Caco-2 (cell line): ENCODE measurements at regions not wholly inside any gene's neighbourhood (a gene's known extent, or its start where the extent isn't known, plus 50 kb on each side); places are given as distances from the start of the nearest gene placed in this dataset.

ENCODE experiments used
- BruUV-seq: library from RNA; stranded (reverse); fragments of 400-500 nt; replicated peaks from 2 replicates; lab custom pipeline; 2021; lab: Mats Ljungman, UMichigan
- CTCF ChIA-PET: fragments of 300-600 bp; sonication (Branson Sonifier 250); formaldehyde crosslinking; loops from one replicate; lab custom pipeline; 2022; ENCODE audit warnings: antibody characterized with exemption; lab: Charles Lee
- POLR2A ChIA-PET: fragments of 300-600 bp; sonication (Branson Sonifier 250); formaldehyde crosslinking; loops from one replicate; lab custom pipeline; 2022; ENCODE audit warnings: antibody characterized with exemption; lab: Charles Lee
- DNase-seq, 2 experiments: peaks; one replicate each; pipeline versions ENCODE4 v3.0.0 to v3.0.0-alpha.2; 2020 to 2022
- H3K27me3 ChIP-seq: replicated peaks from 2 replicates; pipeline ENCODE4 v1.6.0; 2011; ENCODE audit warnings: low read length; ENCODE audit not compliant: control insufficient read depth, insufficient read depth
- H3K36me3 ChIP-seq: 2 replicates; pipeline ENCODE4 v1.5.1; 2011; ENCODE audit warnings: low read length; ENCODE audit not compliant: control insufficient read depth, insufficient read depth
- H3K4me1 ChIP-seq: fragments of 250-450 bp; sonication (Bioruptor Pico); 2 replicates; pipeline ENCODE4 v1.5.1; 2020; ENCODE audit warnings: mild to moderate bottlenecking
- H3K4me3 ChIP-seq: 2 replicates; pipeline ENCODE4 v1.5.1; 2011; ENCODE audit warnings: low read depth, mild to moderate bottlenecking, control low read depth, low read length
- H3K9me3 ChIP-seq: fragments of 250-450 bp; sonication (Bioruptor Pico); 2 replicates; pipeline ENCODE4 v1.5.1; 2020; ENCODE audit warnings: mild to moderate bottlenecking, moderate library complexity
- H3K27ac Mint-ChIP-seq: one replicate; pipeline ENCODE4 v1.8.0; 2022; ENCODE audit warnings: mixed read lengths; ENCODE audit not compliant: unreplicated experiment
- H3K27me3 Mint-ChIP-seq: one replicate; pipeline ENCODE4 v1.8.0; 2022; ENCODE audit warnings: mixed read lengths; ENCODE audit not compliant: insufficient read depth, unreplicated experiment
- H3K36me3 Mint-ChIP-seq: one replicate; pipeline ENCODE4 v1.8.0; 2022; ENCODE audit warnings: mild to moderate bottlenecking, mixed read lengths; ENCODE audit not compliant: insufficient read depth, unreplicated experiment
- H3K4me1 Mint-ChIP-seq: one replicate; pipeline ENCODE4 v1.8.0; 2022; ENCODE audit warnings: low read depth, mixed read lengths; ENCODE audit not compliant: unreplicated experiment
- H3K4me3 Mint-ChIP-seq: one replicate; pipeline ENCODE4 v1.8.0; 2022; ENCODE audit warnings: mild to moderate bottlenecking, moderate library complexity, mixed read lengths; ENCODE audit not compliant: unreplicated experiment
- H3K9me3 Mint-ChIP-seq: one replicate; pipeline ENCODE4 v1.8.0; 2022; ENCODE audit warnings: mixed read lengths; ENCODE audit not compliant: unreplicated experiment
- CTCF ChIP-seq, 2 experiments: fragments of 200-600 bp in 1 of 2; IDR thresholded peaks; 1 replicate in 1 of 2; 2 replicates in 1 of 2; pipeline versions ENCODE4 v1.5.1 to v1.8.0; 2011 to 2022; ENCODE audit warnings: antibody characterized with exemption in 1 of 2, control low read depth in 1 of 2, inconsistent platforms in 1 of 2, low read depth in 1 of 2, low read length in 1 of 2, mild to moderate bottlenecking in 1 of 2, moderate library complexity in 1 of 2; ENCODE audit not compliant: insufficient read depth in 1 of 2, severe bottlenecking in 1 of 2, unreplicated experiment in 1 of 2
- intact Hi-C: fragments of 100-400 bp; cut with micrococcal nuclease; formaldehyde crosslinking; loops from one replicate; pipeline ENCODE4 v1.10.0; 2022; ENCODE audit not compliant: unreplicated experiment

DNA sequence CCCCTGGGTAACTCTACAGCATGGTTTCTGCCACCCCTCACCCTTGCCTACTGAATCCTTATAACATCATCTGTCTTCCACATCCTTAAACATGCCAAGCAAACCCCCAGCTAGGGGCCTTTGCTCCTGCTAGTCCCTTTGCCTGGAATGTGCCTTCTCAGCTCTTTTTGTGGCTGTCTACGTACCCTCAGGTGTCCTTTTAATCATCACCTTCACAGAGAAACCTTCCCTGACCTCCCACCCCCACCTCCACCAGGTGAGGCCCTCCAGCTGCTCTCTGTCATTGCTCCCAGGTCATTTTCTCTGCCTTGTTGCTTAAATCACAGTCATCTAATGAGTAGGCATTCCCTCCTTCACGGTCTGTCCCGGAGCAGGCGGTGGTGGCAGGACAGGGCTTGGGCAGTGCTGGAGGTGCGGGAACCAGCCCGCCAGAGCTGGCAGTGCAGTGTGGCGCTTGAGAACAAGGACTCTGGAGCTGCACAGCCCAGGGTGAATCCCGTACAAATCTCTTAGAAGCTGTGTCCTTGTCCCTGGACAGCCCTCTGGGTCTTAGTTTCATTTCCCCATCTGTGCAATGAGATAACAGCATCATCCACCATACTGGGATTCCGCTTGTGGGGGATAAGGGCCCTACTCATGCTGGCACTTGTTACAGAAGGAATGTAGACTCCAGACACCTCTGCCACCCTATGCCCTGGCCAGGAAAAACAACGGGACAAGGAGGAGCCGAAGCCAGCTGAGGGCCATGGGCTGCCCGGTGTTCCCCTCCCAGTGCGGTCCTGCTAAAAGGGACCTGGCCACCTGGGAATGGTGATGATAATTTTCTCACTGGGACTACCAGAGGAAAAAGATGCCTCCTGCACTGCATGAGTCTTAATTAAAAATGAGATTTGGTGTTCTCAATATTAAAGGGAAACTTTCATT, 52.1 kb upstream of the IQSEC1 start:
- peaks cover 8% of the 10 kb centered on the region; the same call in 1 of the 2 replicates for H3K9me3 ChIP-seq
- Mint-ChIP-seq H3K27me3 (peaks cover 24% of the 10 kb centered on the region), H3K27ac (no peak overlapping the region), H3K4me1 (no peaks in the 10 kb centered on the region), H3K4me3 (no peak overlapping the region), H3K9me3 (no peaks in the 10 kb centered on the region), H3K36me3 (no peaks in the 10 kb centered on the region)
- H3K4me3 ChIP-seq, result no peak overlapping the region
- no peak for TF ChIP-seq CTCF (IDR thresholded peaks at IDR 0.05; ENCODE audit: insufficient read depth in 1 of 2, low read depth in 1 of 2, low read length in 1 of 2, severe bottlenecking in 1 of 2, unreplicated experiment in 1 of 2)
- no peaks in the 10 kb centered on the region for H3K36me3 ChIP-seq
- no TSS peak for BruUV-seq
- ChIA-PET CTCF (no interaction called here), POLR2A (no interaction called here)
- intact Hi-C loops, result no loop called here
- no peaks in the 10 kb centered on the region; the same call in 1 of the 2 replicates for H3K27me3 ChIP-seq
- H3K4me1 ChIP-seq, result no peaks in the 10 kb centered on the region
- DNase-seq, result peak in 1 of 2 experiments; percentile 22

- no peaks in the 10 kb centered on the region for H3K4me1 Mint-ChIP-seq
- peaks cover 26% of the 10 kb centered on the region for H3K27me3 Mint-ChIP-seq
- Histone ChIP-seq H3K27me3 (no peaks in the 10 kb centered on the region; the same call in 1 of the 2 replicates), H3K4me3 (no peak overlapping the region), H3K9me3 (peaks cover 8% of the 10 kb centered on the region; the same call in 1 of the 2 replicates), H3K36me3 (no peaks in the 10 kb centered on the region), H3K4me1 (no peaks in the 10 kb centered on the region)
- intact Hi-C loops, result no loop called here
- CTCF ChIA-PET, result no interaction called here
- no peak overlapping the region for H3K27ac Mint-ChIP-seq
- H3K36me3 Mint-ChIP-seq, result no peaks in the 10 kb centered on the region
- no peaks in the 10 kb centered on the region for H3K9me3 Mint-ChIP-seq
- DNase-seq, result peak in 1 of 2 experiments; percentile 13
- H3K4me3 Mint-ChIP-seq, result no peak overlapping the region
- BruUV-seq, result no TSS peak
- TF ChIP-seq CTCF (IDR thresholded peaks at IDR 0.05; ENCODE audit: insufficient read depth in 1 of 2, low read depth in 1 of 2, low read length in 1 of 2, severe bottlenecking in 1 of 2, unreplicated experiment in 1 of 2), result no peak
- POLR2A ChIA-PET, result no interaction called here
Measured at GRCh38 chr3:13124631-13125030, 51.4 kb upstream of the IQSEC1 start.

DNA sequence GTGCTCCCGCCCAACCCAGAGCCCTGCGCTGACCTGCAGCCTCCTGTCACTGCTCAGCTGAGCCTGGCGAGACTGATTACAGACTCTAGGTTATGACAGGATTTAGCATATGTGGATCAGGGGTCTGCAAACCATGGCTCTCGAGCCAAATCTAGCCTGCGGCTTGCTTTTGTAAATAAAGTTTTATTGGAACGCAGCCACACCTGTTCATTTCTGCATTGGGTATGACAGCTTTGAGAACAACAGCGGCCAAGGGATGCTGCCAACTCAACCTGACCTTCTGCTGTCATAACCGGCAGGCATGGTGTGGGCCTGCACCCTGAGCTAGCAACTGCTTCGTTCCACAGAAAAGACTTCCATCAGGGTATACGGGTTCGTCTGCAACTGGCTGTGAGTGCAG, 50.5 kb upstream of the IQSEC1 start:
- Mint-ChIP-seq H3K9me3 (no peaks in the 10 kb centered on the region), H3K4me1 (no peaks in the 10 kb centered on the region), H3K36me3 (no peaks in the 10 kb centered on the region), H3K4me3 (no peak overlapping the region), H3K27me3 (peaks cover 27% of the 10 kb centered on the region), H3K27ac (no peak overlapping the region)
- TF ChIP-seq CTCF (IDR thresholded peaks at IDR 0.05; ENCODE audit: insufficient read depth in 1 of 2, low read depth in 1 of 2, low read length in 1 of 2, severe bottlenecking in 1 of 2, unreplicated experiment in 1 of 2), result no peak
- Histone ChIP-seq H3K4me3 (no peak overlapping the region), H3K4me1 (no peaks in the 10 kb centered on the region), H3K36me3 (no peaks in the 10 kb centered on the region), H3K27me3 (no peaks in the 10 kb centered on the region; the same call in 1 of the 2 replicates), H3K9me3 (peaks cover 8% of the 10 kb centered on the region; the same call in 1 of the 2 replicates)
- POLR2A ChIA-PET, result no interaction called here
- DNase-seq, result peak in 1 of 2 experiments; percentile 14
- intact Hi-C loops, result no loop called here
- no TSS peak for BruUV-seq
- CTCF ChIA-PET, result no interaction called here
